T-helper 1 cell treated with Interleukin-12 subunit alpha and Interleukin-12 subunit beta and Interleukin-4 antibody, amounts not matched to agents 30 ng/mL and 1 ng/mL, for 36 hours (primary cell): ENCODE measurements at regions not wholly inside any gene's neighbourhood (a gene's known extent, or its start where the extent isn't known, plus 50 kb on each side); places are given as distances from the start of the nearest gene placed in this dataset.
"Not testable (repeated sequence)": the region's sequence is repeated elsewhere in the genome, so short reads cannot be mapped to it uniquely, and the experiment has no call there.

Experiments used
- intact Hi-C: fragments of 100-400 bp; cut with micrococcal nuclease; formaldehyde crosslinking; loops from one replicate; pipeline ENCODE4 v1.15.1; 2024

DNA sequence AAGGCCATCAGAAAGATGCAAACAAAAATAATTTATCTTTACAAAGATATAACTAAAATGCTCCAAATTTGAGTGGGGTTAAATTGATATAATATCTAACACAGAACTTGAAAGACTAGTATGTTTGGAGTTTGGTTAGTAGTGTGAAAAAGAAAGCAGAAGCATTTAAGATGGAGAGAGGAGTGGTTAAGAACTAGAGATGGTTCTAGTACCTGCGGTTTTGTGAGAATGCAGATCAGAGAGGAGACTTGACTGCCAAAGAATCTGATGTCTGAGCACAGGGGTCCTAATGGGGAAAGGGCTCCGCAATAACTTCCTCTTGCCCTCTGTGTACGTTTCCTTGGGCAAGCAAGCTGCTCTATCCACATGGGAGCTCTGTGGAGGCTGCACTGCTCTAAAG lies 506.8 kb upstream of the COBL start:
- intact Hi-C loops: no loop called here

DNA sequence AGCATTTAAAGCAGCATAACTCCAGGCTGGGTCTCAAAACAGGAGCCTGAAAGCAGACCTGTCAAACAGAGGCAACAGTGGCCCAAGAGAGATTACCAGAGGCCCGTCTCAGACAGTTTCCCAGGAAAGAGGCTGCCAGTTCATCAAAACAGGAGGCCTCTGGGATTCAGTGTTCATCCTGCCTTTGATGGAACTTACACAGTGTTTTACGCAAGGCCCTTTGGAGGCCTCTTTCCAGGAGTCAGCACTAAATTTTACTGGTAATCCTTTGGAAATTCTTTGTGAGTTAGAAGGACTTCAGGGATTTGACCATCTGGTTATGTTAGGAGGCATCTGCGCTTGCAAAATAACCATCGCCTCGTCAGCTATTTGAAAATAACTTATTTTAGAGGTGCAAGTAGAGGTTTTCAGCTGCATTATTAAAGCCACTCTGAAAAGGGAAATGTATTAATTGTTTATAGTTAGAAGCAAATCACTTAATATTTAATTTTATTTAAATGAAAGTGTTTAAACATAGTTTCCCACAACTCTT lies 501.2 kb upstream of the COBL start:
- intact Hi-C loops: no loop called here

DNA sequence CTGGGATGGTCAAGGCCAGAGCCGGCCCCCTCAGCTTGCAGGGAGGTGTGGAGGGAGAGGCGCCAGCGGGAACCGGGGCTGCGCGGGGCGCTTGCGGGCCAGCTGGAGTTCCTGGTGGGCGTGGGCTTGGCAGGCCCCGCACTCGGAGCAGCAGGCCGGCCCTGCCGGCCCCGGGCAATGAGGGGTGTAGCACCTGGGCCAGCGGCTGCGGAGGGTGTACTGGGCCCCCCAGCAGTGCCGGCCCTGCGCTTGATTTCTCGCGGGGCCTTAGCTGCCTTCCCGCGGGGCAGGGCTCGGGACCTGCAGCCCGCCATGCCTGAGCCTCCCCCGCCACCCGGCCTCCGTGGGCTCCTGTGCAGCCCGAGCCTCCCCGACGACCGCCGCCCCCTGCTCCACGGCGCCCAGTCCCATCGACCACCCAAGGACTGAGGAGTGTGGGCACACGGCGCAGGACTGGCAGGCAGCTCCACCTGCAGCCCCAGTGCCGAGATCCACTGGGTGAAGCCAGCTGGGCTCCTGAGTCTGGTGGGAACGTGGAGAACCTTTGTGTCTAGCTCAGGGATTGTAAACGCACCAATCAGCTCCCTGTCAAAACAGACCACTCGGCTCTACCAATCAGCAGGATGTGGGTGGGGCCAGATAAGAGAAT lies 489.3 kb upstream of the COBL start:
- intact Hi-C loops: not testable (repeated sequence)

GRCh38 chr7:51802718-51803117 lies 486.1 kb upstream of the COBL start:
- intact Hi-C loops: no loop called here

DNA sequence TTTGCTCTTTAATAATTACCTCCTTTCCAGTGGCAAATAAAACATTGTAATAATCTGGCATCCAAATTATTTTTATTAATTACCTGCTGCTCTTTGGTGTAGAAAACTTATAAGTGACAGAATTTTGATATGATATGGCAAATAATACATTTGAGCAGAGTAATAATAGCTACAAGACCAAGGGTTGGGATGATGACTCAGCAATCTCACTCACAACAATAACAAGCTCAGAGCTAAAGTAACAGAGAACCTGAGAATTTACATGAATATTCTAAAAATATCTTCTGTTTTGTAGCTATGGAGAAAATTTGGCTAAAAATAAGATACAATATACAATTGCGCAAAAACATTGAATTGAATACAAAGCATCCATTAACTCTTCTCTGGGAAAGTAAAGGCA lies 480.8 kb upstream of the COBL start:
- intact Hi-C loops: no loop called here

DNA sequence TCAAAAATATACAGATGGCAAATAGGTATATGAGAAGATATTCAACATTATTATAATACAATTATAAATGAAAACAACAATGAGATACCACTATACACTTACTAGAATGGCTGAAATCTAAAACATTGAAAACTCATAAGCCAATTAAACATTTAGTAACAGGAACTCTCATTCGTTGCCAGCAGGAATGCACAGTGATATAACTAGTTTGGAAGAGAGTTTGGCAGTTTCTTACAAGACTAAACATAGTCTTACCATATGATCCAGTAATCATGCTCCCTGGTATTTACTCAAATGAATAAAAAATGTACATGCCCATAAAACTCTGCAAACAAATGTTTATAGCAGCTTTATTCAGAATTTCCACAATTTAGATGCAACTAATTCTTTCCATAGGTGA lies 476.2 kb upstream of the COBL start:
- intact Hi-C loops: no loop called here

DNA sequence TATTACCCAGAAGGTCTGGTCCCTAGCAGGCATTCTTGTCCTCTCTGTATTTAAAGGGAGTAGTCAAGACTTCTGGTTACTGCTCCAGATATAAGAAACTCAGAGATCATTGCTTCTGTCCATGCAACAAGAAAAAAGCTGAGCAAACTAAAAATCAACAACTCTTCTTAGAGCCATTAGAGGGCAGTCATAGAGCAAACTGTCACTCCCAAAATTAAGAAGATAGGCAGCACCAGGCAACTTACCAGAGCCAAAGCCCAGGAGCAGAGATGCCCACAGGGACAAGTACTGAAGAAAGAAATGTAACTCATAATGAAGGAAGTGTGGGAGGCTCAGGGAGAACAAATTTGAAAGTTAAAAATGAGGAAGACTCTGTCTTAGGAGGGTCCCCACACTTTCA lies 472.9 kb upstream of the COBL start:
- intact Hi-C loops: no loop called here

- intact Hi-C loops: no loop called here
Observed at GRCh38 chr7:51786284-51786683, 469.7 kb upstream of the COBL start.

GRCh38 chr7:51785876-51786275 lies 469.3 kb upstream of the COBL start:
- intact Hi-C loops: no loop called here

DNA sequence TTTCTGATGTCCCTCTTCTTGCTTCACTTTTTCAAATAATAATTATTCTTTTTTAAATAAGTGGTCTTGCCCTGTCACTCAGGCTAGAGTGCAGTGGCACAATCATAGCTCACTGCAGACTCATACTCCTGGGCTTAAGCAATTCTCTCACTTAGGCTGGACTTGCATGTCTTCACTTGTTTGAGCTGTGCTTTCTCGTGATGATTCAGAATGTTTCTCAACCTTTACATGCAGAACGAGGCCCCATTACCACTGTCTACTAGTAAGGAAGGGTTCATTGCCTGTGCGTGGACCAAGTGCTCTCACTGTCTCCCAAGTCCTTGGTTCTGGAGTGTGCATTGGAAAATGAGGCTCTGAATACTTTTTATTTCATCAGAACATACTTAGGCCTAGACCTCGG lies 468.6 kb upstream of the COBL start:
- intact Hi-C loops: no loop called here

- intact Hi-C loops: no loop called here
Observed at GRCh38 chr7:51783241-51783640, 466.6 kb upstream of the COBL start.

DNA sequence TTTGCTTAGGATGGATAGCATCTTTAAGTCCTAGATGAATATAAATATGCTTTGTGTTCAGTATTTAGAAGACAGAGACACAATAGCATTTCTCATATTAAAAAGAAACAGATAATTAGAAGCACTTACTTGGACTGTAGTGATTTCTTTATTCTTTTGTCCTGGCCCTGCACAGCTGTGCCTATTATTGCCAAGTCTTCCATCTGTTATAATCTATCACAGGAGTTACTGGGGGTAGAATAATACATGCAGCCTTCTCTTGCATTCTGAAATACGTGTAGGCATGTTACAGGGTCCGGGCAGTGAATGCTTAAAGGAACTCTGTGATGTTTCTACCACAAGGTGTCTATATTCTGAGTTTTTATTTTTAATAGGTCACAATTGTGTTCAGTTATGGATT lies 461.5 kb upstream of the COBL start:
- intact Hi-C loops: no loop called here

GRCh38 chr7:51774178-51774577 lies 457.6 kb upstream of the COBL start:
- intact Hi-C loops: no loop called here

DNA sequence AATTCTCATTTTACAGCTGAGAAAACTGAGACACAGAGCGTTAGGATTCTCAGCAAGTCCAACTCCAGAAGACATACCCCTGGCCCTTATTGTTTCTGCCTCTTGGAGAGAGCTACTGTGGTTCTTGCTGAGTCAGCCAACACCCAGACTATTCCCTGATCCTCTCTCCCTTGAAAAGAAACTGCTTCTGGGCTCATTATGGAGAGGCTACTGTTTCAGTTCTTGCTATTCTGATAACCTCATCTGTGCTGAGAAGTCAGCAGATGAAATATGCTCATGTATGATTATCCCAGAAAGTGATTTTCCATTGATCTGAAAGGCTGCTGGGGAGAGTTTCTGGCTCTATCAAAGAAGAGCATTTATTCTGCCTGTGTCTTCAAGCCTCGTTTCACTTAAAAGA lies 455.6 kb upstream of the COBL start:
- intact Hi-C loops: no loop called here

- intact Hi-C loops: no loop called here
Observed at GRCh38 chr7:51764976-51765375, 448.4 kb upstream of the COBL start.

DNA sequence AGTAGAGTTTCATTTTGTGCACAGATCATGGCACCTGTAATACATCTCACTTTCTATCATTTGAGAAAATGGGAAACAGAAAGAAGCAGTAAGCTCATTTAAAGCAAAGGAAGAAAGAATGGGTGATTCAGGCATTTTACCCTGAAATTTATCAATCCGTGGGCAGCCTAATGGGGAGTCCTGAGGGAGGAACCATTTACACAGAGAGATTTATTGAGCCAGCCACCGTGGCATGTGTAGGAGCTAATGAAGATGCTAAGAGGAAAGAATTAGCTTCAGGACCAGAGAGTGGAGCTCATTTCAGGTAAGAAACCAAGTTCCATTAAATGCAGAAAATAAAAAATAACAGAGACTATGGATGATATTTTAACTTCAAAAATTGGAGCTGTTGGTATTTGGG lies 443.4 kb upstream of the COBL start:
- intact Hi-C loops: no loop called here

DNA sequence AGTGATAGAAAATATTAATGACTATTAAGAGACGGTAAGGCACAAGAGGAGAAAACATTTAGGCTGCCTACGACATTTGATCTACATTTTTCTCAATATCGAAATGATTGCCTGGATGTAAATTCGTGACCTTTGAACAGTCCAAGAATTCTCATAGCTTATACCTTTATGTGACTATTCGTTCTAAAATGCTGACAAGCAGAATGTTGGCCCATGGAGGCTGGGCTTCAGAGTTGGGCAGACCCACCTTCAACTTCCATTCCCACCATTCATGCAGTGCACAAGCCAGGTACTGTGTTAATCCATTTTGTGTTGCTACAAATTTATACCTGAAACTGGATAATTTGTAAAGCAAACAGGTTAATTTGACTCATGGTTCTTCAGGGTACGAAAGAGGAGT lies 441.4 kb upstream of the COBL start:
- intact Hi-C loops: no loop called here

DNA sequence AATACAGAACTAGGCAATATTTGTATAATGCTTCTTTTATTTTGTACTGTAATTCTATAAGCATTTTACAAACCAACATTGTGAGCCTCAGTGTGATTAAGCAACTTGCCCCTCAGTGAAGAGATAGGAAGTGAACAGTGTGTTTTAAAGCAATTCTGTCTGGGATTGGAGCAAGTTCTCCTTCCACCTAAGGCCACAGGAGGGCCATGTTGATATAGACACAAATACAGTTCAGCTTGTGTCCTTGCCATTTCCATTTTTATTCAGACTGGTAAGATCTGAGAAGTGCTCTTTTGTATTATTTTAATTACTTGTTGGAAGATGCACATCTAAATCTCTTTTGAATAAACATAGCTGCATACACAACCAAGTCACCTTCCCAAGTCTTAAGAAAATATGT lies 416.3 kb upstream of the COBL start:
- intact Hi-C loops: no loop called here

DNA sequence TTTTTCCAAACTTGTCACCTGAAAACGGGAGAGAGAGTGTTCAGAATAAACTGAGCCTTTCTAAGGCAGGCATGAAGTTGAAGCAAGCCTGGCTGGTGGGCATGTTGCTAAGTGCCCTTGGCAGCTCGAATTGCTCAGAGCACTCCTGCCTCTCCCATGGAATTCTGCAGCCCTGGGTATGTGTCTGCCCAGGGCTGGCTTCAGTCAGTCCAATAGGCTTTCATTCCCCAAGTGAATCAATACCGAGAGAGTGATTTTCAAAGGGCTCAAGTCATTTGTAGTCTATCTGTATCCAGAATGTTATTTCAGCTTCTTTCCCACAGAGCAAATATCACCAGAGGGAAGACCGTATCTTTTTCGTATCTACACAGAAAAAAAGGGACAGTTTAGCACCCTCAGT lies 415.5 kb upstream of the COBL start:
- intact Hi-C loops: no loop called here

GRCh38 chr7:51731075-51731474 lies 414.5 kb upstream of the COBL start:
- intact Hi-C loops: no loop called here

GRCh38 chr7:51727441-51727840 lies 410.8 kb upstream of the COBL start:
- intact Hi-C loops: no loop called here

DNA sequence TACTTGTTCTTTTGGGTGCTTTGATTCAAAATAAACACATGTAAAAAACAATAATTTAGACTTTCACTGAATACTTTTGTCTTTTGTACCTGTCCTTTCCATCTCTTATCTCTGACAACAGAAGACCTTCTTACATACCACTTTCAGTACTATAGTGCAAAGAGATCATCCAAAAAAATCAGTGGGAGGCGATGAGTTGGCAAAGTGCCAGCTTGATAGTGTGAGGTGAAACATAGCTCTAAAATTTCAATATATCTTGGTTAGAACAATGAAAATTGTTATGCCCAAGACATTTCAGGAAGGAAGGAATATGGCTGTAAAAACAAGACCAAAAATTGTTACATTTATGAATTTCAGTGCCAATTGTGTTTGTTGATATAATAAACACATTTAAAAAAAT lies 390.2 kb upstream of the COBL start:
- intact Hi-C loops: no loop called here

GRCh38 chr7:51705701-51706100 lies 389.1 kb upstream of the COBL start:
- intact Hi-C loops: no loop called here

GRCh38 chr7:51702673-51703072 lies 386.1 kb upstream of the COBL start:
- intact Hi-C loops: no loop called here
